ENCODE measurements at regions not wholly inside any gene's neighbourhood (a gene's known extent, or its start where the extent isn't known, plus 50 kb on each side); places are given as distances from the start of the nearest gene placed in this dataset.
"Not testable (repeated sequence)": the region's sequence is repeated elsewhere in the genome, so short reads cannot be mapped to it uniquely, and the experiment has no call there.

DNA sequence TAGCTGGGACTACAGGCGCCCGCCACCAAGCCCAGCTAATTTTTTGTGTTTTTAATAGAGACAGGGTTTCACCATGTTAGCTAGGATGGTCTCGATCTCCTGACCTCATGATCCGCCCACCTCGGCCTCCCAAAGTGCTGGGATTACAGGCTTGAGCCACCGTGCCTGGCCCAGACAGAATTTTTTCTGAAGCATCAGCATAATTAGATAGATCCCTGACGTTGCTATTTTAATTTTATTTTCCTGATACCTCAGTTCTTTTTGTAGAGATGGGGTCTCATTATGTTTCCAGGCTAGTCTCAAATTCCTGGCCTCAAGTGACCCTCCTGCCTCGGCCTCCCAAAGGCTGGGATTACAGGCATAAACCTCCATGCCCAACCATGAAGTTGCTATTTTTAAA is 79.8 kb downstream of the P2RY1 start:
- TF ChIP-seq POLR2A (IDR thresholded peaks at IDR 0.05), result not testable (repeated sequence)
- TF ChIP-seq, protein P1, sequence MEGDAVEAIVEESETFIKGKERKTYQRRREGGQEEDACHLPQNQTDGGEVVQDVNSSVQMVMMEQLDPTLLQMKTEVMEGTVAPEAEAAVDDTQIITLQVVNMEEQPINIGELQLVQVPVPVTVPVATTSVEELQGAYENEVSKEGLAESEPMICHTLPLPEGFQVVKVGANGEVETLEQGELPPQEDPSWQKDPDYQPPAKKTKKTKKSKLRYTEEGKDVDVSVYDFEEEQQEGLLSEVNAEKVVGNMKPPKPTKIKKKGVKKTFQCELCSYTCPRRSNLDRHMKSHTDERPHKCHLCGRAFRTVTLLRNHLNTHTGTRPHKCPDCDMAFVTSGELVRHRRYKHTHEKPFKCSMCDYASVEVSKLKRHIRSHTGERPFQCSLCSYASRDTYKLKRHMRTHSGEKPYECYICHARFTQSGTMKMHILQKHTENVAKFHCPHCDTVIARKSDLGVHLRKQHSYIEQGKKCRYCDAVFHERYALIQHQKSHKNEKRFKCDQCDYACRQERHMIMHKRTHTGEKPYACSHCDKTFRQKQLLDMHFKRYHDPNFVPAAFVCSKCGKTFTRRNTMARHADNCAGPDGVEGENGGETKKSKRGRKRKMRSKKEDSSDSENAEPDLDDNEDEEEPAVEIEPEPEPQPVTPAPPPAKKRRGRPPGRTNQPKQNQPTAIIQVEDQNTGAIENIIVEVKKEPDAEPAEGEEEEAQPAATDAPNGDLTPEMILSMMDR (IDR thresholded peaks at IDR 0.05), result not testable (repeated sequence)
